ENCODE measurements at regions not wholly inside any gene's neighbourhood (a gene's known extent, or its start where the extent isn't known, plus 50 kb on each side); places are given as distances from the start of the nearest gene placed in this dataset.
"Not testable (repeated sequence)": the region's sequence is repeated elsewhere in the genome, so short reads cannot be mapped to it uniquely, and the experiment has no call there.

DNA sequence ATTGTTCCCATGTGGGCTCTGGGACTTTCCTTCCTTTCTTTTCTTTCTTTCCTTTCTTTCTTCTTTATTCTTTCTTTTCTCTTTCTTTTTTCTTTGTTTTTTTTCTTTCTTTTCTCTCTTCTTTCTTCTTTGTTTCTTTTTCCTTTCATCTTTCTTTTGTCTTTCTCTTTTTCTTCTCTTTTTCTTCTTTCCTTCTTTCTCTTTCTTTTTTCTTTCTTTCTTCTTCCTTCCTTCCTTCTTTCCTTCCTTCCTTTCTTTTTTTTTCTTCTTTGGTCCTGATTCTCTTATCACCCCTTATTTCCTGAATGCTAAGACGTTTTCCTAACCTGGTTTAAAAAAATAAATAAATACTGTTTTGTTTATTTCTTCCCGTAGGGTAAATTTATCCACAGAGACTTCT, 93.2 kb downstream of the CRLF2 start:
- Histone ChIP-seq H3K27me3 (ENCODE audit: insufficient read depth in 3 of 3, low read length in 2 of 3) (peaks cover 0 to 13% (median 0%) of the 10 kb centered on the region in 3 donors), H3K4me3 (no peak overlapping the region), H3K4me1 (no peaks in the 10 kb centered on the region), H3K9me3 (no peaks in the 10 kb centered on the region), H3K36me3 (ENCODE audit: insufficient read depth in 1 of 2, low read depth in 1 of 2) (no peaks in the 10 kb centered on the region), H3K27ac (no peak overlapping the region)
- DNase-seq (no peak), ATAC-seq (no peak)
- TF ChIP-seq CTCF (IDR thresholded peaks at IDR 0.05): no peak
- intact Hi-C loops (cut with DNase I): no loop called here
- 40 to 51% (median 40%) methylated on average over 2 of the region's 2 CpGs for WGBS, 3 donors

GRCh38 chrX:1118572-1119199, 93.8 kb downstream of the CRLF2 start:
- H3K36me3 ChIP-seq (ENCODE audit: insufficient read depth in 1 of 2, low read depth in 1 of 2): no peaks in the 10 kb centered on the region
- no peak for TF ChIP-seq CTCF (IDR thresholded peaks at IDR 0.05)
- DNase-seq (no peak), ATAC-seq (no peak)
- H3K9me3 ChIP-seq: no peaks in the 10 kb centered on the region
- intact Hi-C loops (cut with DNase I): no loop called here
- H3K27ac ChIP-seq: no peak overlapping the region
- H3K4me3 ChIP-seq: no peak overlapping the region
- no peaks in the 10 kb centered on the region for H3K4me1 ChIP-seq
- H3K27me3 ChIP-seq (ENCODE audit: insufficient read depth in 3 of 3, low read length in 2 of 3): peaks cover 0 to 12% (median 0%) of the 10 kb centered on the region in 3 donors
- WGBS, 3 donors: 31 to 50% (median 40%) methylated on average over 4 of the region's 4 CpGs

- ATAC-seq; H3K27me3 ChIP-seq (ENCODE audit: insufficient read depth in 3 of 3, low read length in 2 of 3); DNase-seq; H3K9me3 ChIP-seq; H3K4me3 ChIP-seq; intact Hi-C loops (cut with DNase I); H3K36me3 ChIP-seq (ENCODE audit: insufficient read depth in 1 of 2, low read depth in 1 of 2); H3K4me1 ChIP-seq; H3K27ac ChIP-seq: not testable (repeated sequence)
- 93 to 96% (median 95%) methylated on average over 12 of the region's 12 CpGs for WGBS, 3 donors
These were observed 97.0 kb downstream of the CRLF2 start for GRCh38 chrX:1115411-1115810.

GRCh38 chrX:1112321-1112720, 100.1 kb downstream of the CRLF2 start:
- ATAC-seq (no peak), DNase-seq (no peak)
- 24 to 32% (median 28%) methylated on average over 9 of the region's 9 CpGs for WGBS, 3 donors
- Histone ChIP-seq H3K9me3 (no peaks in the 10 kb centered on the region), H3K27ac (no peak overlapping the region), H3K4me3 (no peak overlapping the region), H3K4me1 (no peaks in the 10 kb centered on the region), H3K36me3 (ENCODE audit: insufficient read depth in 1 of 2, low read depth in 1 of 2) (no peaks in the 10 kb centered on the region), H3K27me3 (ENCODE audit: insufficient read depth in 3 of 3, low read length in 2 of 3) (peaks cover 0 to 20% (median 0%) of the 10 kb centered on the region in 3 donors)
- TF ChIP-seq CTCF (IDR thresholded peaks at IDR 0.05): no peak
- intact Hi-C loops (cut with DNase I): no loop called here

GRCh38 chrX:1111601-1112300, 100.7 kb downstream of the CRLF2 start:
- DNase-seq (no peak), ATAC-seq (no peak)
- Histone ChIP-seq H3K4me3 (no peak overlapping the region), H3K27ac (no peak overlapping the region), H3K36me3 (ENCODE audit: insufficient read depth in 1 of 2, low read depth in 1 of 2) (no peaks in the 10 kb centered on the region), H3K4me1 (no peaks in the 10 kb centered on the region), H3K9me3 (no peaks in the 10 kb centered on the region), H3K27me3 (ENCODE audit: insufficient read depth in 3 of 3, low read length in 2 of 3) (peaks cover 0 to 21% (median 0%) of the 10 kb centered on the region in 3 donors)
- 5 to 8% (median 6%) methylated on average over 17 of the region's 17 CpGs for WGBS, 3 donors
- intact Hi-C loops (cut with DNase I): no loop called here
- no peak for TF ChIP-seq CTCF (IDR thresholded peaks at IDR 0.05)
